ENCODE measurements at regions not wholly inside any gene's neighbourhood (a gene's known extent, or its start where the extent isn't known, plus 50 kb on each side); places are given as distances from the start of the nearest gene placed in this dataset.

GRCh38 chr18:10313016-10313342 is 141.5 kb upstream of the APCDD1 start:
- TF ChIP-seq, protein P1, sequence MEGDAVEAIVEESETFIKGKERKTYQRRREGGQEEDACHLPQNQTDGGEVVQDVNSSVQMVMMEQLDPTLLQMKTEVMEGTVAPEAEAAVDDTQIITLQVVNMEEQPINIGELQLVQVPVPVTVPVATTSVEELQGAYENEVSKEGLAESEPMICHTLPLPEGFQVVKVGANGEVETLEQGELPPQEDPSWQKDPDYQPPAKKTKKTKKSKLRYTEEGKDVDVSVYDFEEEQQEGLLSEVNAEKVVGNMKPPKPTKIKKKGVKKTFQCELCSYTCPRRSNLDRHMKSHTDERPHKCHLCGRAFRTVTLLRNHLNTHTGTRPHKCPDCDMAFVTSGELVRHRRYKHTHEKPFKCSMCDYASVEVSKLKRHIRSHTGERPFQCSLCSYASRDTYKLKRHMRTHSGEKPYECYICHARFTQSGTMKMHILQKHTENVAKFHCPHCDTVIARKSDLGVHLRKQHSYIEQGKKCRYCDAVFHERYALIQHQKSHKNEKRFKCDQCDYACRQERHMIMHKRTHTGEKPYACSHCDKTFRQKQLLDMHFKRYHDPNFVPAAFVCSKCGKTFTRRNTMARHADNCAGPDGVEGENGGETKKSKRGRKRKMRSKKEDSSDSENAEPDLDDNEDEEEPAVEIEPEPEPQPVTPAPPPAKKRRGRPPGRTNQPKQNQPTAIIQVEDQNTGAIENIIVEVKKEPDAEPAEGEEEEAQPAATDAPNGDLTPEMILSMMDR (IDR thresholded peaks at IDR 0.05; ENCODE audit: poor library complexity, severe bottlenecking): no peak
- no peak for TF ChIP-seq POLR2AphosphoS5 (IDR thresholded peaks at IDR 0.05)
- no peak for TF ChIP-seq EZH2 (IDR thresholded peaks at IDR 0.05; ENCODE audit: borderline replicate concordance, insufficient read depth, low read length, poor library complexity, severe bottlenecking)
- TF ChIP-seq EP300 (conservative IDR thresholded peaks at IDR 0.05; ENCODE audit: poor library complexity, severe bottlenecking): no peak
- TF ChIP-seq MXI1 (conservative IDR thresholded peaks at IDR 0.05; ENCODE audit: poor library complexity, severe bottlenecking): no peak
- no peak for TF ChIP-seq RAD21 (conservative IDR thresholded peaks at IDR 0.05)
- TF ChIP-seq, protein P2, sequence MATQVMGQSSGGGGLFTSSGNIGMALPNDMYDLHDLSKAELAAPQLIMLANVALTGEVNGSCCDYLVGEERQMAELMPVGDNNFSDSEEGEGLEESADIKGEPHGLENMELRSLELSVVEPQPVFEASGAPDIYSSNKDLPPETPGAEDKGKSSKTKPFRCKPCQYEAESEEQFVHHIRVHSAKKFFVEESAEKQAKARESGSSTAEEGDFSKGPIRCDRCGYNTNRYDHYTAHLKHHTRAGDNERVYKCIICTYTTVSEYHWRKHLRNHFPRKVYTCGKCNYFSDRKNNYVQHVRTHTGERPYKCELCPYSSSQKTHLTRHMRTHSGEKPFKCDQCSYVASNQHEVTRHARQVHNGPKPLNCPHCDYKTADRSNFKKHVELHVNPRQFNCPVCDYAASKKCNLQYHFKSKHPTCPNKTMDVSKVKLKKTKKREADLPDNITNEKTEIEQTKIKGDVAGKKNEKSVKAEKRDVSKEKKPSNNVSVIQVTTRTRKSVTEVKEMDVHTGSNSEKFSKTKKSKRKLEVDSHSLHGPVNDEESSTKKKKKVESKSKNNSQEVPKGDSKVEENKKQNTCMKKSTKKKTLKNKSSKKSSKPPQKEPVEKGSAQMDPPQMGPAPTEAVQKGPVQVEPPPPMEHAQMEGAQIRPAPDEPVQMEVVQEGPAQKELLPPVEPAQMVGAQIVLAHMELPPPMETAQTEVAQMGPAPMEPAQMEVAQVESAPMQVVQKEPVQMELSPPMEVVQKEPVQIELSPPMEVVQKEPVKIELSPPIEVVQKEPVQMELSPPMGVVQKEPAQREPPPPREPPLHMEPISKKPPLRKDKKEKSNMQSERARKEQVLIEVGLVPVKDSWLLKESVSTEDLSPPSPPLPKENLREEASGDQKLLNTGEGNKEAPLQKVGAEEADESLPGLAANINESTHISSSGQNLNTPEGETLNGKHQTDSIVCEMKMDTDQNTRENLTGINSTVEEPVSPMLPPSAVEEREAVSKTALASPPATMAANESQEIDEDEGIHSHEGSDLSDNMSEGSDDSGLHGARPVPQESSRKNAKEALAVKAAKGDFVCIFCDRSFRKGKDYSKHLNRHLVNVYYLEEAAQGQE (IDR thresholded peaks at IDR 0.05; ENCODE audit: borderline replicate concordance): no peak
- TF ChIP-seq SMC3 (conservative IDR thresholded peaks at IDR 0.05; ENCODE audit: poor library complexity): no peak
- no peak for TF ChIP-seq TAF1 (IDR thresholded peaks at IDR 0.05; ENCODE audit: low read depth)
